ENCODE measurements at regions not wholly inside any gene's neighbourhood (a gene's known extent, or its start where the extent isn't known, plus 50 kb on each side); places are given as distances from the start of the nearest gene placed in this dataset.

- Histone ChIP-seq H3K36me3 (ENCODE audit: control insufficient read depth, insufficient read depth, low read length) (no peaks in the 10 kb centered on the region), H3K79me2 (ENCODE audit: control insufficient read depth, insufficient read depth, low read length) (no peaks in the 10 kb centered on the region), H3K4me3 (no peak overlapping the region), H3K9ac (ENCODE audit: insufficient read depth in 1 of 2, low read depth in 2 of 2, low read length in 2 of 2) (no peak overlapping the region), H3K4me1 (replicated peaks in 1 of 2; ENCODE audit: control insufficient read depth in 2 of 2, insufficient read depth in 2 of 2, low read length in 2 of 2) (no peaks in the 10 kb centered on the region; a peak in 2 of 5 replicates), H3K27me3 (ENCODE audit: control insufficient read depth in 2 of 2, insufficient read depth in 2 of 2, low read length in 2 of 2) (peaks cover 0 to 46% of the 10 kb centered on the region in 2 experiments; a peak in 4 of 5 replicates), H2AFZ (ENCODE audit: low read depth, low read length) (no peak overlapping the region), H3K9me3 (replicated peaks; ENCODE audit: control insufficient read depth, insufficient read depth, low read depth, low read length) (no peaks in the 10 kb centered on the region), H4K20me1 (replicated peaks; ENCODE audit: control insufficient read depth, insufficient read depth, low read length) (no peaks in the 10 kb centered on the region), H3K27ac (ENCODE audit: extremely low read depth, low read depth, low read length) (no peak overlapping the region), H3K4me2 (ENCODE audit: insufficient read depth, low read length) (no peak overlapping the region), H3K9me1 (ENCODE audit: control insufficient read depth, insufficient read depth, low read length) (no peaks in the 10 kb centered on the region)
- 11% methylated on average over 1 of the region's 1 CpG for WGBS (ENCODE audit: insufficient coverage, low coverage, missing lambda C conversion rate)
- intact Hi-C loops (cut with micrococcal nuclease) = no loop called here
- no peak for FAIRE-seq
- no peak for DNase-seq (ENCODE audit: extremely low read depth in 1 of 4, low spot score in 3 of 4)
- no TSS peak for BruUV-seq (replicated peaks)
- POLR2A ChIA-PET = no interaction called here
- TF ChIP-seq MAFG (tag; conservative IDR thresholded peaks at IDR 0.05) (0 out of 2 replicates have a peak, but pooled peaks have one; percentile 6), MECOM (CRISPR knock-in tag; IDR thresholded peaks at IDR 0.05) (no peak), PYGO2 (tag; IDR thresholded peaks at IDR 0.05) (no peak), MEF2D (tag; conservative IDR thresholded peaks at IDR 0.05; ENCODE audit: low read depth) (peak; percentile 81), TAF9B (IDR thresholded peaks at IDR 0.05; ENCODE audit: partially characterized antibody) (no peak)
- ATAC-seq = no peak
- CTCF ChIA-PET (ENCODE audit: low intra/inter-chr PET ratio) = no interaction called here
- in situ Hi-C loops (cut with MboI) = no loop called here
Measured at GRCh38 chr20:22752324-22752723, 168.0 kb upstream of the FOXA2 start.

- CTCF ChIA-PET (ENCODE audit: low intra/inter-chr PET ratio) = no interaction called here
- H2AFZ ChIP-seq (ENCODE audit: low read depth, low read length) = no peak overlapping the region
- H3K4me1 ChIP-seq (replicated peaks in 1 of 2; ENCODE audit: control insufficient read depth in 2 of 2, insufficient read depth in 2 of 2, low read length in 2 of 2) = peaks cover 0 to 6% of the 10 kb centered on the region in 2 experiments; a peak in 3 of 5 replicates
- no peak overlapping the region for H3K27ac ChIP-seq (ENCODE audit: extremely low read depth, low read depth, low read length)
- no peak overlapping the region for H3K4me3 ChIP-seq
- no peaks in the 10 kb centered on the region for H3K36me3 ChIP-seq (ENCODE audit: control insufficient read depth, insufficient read depth, low read length)
- no TSS peak for BruUV-seq (replicated peaks)
- 1% methylated on average over 9 of the region's 10 CpGs for WGBS (ENCODE audit: insufficient coverage, low coverage, missing lambda C conversion rate)
- ATAC-seq (no peak), FAIRE-seq (no peak), DNase-seq (ENCODE audit: extremely low read depth in 1 of 4, low spot score in 3 of 4) (peak; percentile 10 to 23 (median 20))
- H3K79me2 ChIP-seq (ENCODE audit: control insufficient read depth, insufficient read depth, low read length) = no peaks in the 10 kb centered on the region
- H3K4me2 ChIP-seq (ENCODE audit: insufficient read depth, low read length) = no peak overlapping the region
- in situ Hi-C loops (cut with MboI) = no loop called here
- peaks cover 2% of the 10 kb centered on the region for H3K9me1 ChIP-seq (ENCODE audit: control insufficient read depth, insufficient read depth, low read length)
- POLR2A ChIA-PET = interaction anchor here (1.0 kb wide), 1 partner anchor 14 kb away, joined by 3 read pairs; no protein-coding TSS in a partner anchor
- H3K9ac ChIP-seq (ENCODE audit: insufficient read depth in 1 of 2, low read depth in 2 of 2, low read length in 2 of 2) = no peak overlapping the region
- no peaks in the 10 kb centered on the region for H4K20me1 ChIP-seq (replicated peaks; ENCODE audit: control insufficient read depth, insufficient read depth, low read length)
- no peaks in the 10 kb centered on the region for H3K9me3 ChIP-seq (replicated peaks; ENCODE audit: control insufficient read depth, insufficient read depth, low read depth, low read length)
- intact Hi-C loops (cut with micrococcal nuclease) = no loop called here
- peaks cover 0 to 18% of the 10 kb centered on the region in 2 experiments; a peak in 3 of 5 replicates for H3K27me3 ChIP-seq (ENCODE audit: control insufficient read depth in 2 of 2, insufficient read depth in 2 of 2, low read length in 2 of 2)
- TF ChIP-seq CBFA2T3 (IDR thresholded peaks at IDR 0.05) (peak; percentile 67), THRB (CRISPR knock-in tag; conservative IDR thresholded peaks at IDR 0.05) (no peak), JUND (IDR thresholded peaks at IDR 0.05; ENCODE audit: borderline replicate concordance, low read depth, low read length) (no peak), JUND (tag; IDR thresholded peaks at IDR 0.05; ENCODE audit: borderline replicate concordance, low read depth, low read length) (0 out of 3 replicates have a peak, but pooled peaks have one; percentile 14)
Measured at GRCh38 chr20:22757424-22758183, 173.2 kb upstream of the FOXA2 start.

All from K562 (cell line).